GM21529 (cell line): ENCODE measurements at regions not wholly inside any gene's neighbourhood (a gene's known extent, or its start where the extent isn't known, plus 50 kb on each side); places are given as distances from the start of the nearest gene placed in this dataset.
A peak's percentile ranks its signal among the peaks of the same experiment; 100 is the strongest.
"Not testable (repeated sequence)": the region's sequence is repeated elsewhere in the genome, so short reads cannot be mapped to it uniquely, and the experiment has no call there.

Source experiments
- ATAC-seq: cut with Tn5 transposase; IDR thresholded peaks from one replicate; pipeline ENCODE4 v1.9.1; 2021; ENCODE audit not compliant: unreplicated experiment

DNA sequence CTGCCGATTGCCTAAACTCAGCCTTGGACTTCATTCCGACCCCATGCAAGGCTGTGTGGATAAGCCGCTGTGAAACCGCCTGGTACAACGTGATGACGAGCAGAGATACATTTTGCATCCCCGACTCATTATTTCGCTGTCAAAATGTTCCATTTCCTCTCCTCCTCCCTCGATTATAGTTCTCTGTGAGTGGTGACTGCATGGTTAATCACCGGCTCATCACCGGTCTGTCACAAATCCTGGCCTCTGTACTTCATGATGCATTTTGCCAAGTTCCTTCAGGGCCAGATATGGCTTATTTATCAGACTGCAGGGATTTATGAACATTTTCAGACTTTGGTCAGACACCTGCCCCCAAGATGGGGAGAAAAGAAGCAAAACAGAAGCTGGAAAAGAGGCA is 461.6 kb upstream of the DPP6 start:
- ATAC-seq, result no peak

DNA sequence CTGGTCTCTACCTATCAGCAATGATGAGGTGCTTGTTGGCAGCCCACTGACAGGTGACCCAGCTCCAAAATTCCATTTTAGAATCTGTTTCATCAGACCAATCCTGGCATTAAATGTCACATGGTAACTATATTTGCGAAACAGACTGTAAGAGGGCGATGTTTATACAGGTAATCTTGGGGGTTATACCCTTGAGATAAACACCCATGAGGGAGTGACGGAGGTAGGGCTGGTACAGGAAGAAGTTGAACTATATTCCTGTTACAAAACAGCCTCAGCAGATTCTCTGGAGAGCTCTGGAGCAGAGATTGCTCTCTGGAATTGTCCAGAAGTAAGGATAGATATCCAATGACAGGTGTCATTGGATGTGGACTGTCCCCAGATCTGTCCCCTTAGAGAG is 444.8 kb upstream of the DPP6 start:
- no peak for ATAC-seq

DNA sequence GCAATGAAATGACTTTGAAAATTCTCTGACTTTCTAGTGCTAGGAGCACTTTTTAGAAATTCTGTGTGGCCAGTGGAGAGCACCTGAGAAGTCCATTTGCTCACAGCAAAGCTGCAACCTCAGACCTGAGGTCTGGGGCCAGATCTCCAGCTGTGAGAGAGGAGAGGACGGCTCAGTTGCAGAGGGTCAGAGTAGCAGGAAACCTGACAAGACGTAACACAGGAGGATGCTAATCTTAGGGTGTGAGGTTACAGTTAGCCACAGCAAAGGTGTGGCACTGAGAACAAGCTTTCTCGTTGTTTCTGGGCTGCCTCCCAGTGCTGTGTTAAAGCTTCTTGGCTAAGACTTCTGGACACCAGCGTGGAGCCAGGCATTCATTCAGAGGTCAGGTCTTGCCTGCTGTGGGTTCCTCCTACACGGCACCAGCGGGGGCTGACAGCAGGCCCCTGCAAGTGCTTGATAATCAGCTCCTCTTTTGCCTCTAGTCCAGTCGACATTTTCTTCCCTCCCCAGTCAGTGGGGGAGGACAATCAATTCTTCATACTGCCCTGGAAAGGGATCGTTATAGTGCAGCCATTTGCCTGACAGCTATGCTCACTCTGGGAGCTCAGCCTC is 435.4 kb upstream of the DPP6 start:
- ATAC-seq, result no peak

DNA sequence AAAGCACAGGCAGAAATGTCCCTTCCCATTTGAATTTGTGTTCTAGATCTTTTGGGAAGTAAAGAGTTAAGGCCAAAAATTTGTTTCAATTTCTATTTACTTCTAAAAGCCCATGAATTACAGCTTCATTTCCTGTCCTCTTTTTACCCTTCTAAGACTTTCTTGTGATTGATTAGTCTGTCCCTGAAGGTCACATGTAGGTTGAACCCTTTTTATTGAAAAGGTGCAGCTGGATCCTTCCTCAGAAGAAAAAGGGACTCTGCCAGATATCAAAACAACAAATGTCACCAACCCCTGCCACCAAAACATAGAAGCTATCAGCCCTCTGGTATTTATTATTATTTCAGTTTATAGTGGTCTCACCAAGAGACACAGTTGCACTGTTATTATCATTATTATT is 424.9 kb upstream of the DPP6 start:
- no peak for ATAC-seq

DNA sequence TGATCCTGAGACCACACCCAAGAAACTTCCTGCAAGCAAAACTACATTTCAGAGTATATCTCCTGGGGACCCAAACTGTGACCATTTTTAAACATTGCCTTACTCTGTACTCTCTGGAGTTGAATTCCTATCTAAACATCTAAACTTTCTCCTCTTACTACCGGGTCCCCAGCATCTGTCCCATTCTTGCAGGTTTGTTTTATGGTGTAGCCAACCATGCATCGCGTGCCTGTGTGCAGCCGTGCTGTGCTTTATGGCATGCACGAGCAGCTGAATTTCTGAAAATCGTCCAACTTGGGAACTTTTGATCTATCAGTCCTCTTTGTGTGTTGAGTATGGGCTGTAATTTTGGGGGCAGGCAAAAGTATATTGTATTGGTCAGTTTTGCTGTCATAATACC is 423.8 kb upstream of the DPP6 start:
- no peak for ATAC-seq

DNA sequence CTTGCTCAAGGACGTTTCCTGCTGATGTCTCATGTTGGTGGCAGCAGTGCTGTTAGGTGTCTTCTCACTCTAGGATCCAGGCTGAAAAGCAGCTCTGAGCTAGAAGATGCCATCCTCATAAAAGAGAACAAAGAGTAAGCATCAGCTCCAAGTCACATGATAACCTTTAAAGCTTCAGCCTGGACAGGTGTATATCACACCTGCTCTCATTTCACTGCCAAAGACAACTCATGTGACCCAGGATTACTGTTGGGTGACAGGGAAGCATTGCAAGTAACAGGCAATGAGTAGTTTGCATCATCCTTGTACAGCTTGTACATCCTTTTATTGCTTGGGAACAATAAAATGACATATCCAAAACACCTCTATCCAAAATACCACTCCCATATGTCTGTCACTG is 423.4 kb upstream of the DPP6 start:
- no peak for ATAC-seq

DNA sequence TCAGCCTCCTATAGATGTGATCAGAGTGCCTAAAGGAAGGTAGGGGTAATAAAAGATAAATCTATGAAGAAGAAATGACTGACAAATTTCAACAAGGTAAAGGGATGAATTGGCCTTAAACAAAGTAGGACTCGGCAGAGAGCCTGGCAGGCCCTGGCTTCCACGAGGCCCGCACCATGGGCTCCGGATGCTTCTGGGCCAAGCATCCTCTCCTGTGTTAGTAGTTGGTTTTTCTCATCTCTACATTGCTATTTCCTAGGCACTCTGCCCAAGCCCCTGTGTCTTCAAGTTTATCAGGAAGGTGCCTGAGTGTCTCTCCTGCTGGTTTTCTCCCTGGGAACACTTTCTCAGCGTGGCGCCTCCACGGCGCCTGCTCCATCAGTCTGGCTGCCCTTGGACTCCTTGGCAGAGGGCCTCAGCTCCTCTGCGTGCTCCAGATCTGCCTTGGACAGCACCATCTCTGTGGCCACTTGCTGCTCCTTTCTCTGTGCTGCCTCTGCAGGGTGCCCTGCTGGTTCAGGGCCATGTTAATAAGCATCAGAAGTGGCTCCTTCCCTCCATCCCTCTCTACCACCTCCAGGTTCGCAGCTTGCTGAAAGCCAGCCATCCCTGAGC is 413.3 kb upstream of the DPP6 start:
- ATAC-seq, result no peak

DNA sequence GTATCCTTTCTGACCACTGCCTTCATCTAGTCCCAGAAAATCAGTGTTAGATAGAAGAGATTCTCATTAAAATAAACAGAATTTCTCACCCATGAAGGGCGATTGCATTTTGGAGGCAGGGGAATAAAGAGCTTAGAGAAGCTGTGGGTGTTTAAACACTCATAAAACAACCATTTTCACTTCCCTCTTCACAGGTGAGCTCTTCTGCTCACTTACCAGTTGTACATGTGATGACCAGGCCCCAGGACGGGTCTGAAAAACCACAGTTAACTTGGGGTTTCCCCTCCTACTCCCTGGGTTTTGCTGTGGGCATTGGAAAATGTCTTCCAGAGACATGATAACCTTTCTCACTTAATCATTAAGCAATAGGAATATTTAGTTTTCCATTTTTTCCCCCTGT is 411.6 kb upstream of the DPP6 start:
- ATAC-seq, result peak; percentile 56

DNA sequence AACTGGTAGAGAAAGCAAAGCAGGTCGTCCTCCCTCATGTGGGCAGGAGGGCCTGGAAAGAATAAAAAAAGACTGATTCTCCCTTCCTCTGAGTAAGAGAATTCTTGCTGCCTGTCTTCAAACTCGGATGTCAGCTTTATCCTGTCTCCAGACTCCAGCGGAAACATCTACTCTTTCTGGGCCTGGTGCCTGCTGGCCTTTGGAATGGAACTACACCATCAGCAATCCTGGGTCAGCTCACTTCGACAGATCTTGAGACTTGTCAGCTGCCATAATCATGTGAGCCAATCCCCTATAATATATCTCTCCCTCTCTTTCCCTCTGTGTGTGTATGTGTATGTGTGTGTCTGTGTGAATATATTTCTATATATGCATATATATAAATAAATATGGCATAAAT is 411.0 kb upstream of the DPP6 start:
- no peak for ATAC-seq

DNA sequence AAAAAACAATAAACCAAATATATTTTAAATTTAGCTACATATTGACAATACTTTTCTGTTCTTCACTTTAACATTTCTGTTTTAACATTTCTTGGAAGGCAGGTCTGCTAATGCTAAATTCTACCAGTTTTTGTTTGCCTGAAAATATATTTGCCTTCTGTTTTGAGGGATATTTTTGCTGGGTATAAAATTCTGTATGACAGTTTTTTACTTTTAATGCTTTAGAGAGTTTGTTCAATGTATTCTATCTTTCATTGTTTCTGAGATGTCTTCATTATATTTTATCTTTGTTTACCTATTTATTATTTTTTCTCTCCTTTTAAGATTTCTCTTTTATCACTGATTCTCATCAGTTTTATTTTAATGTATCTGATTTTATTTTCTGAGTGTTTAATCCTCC is 409.2 kb upstream of the DPP6 start:
- ATAC-seq, result no peak

DNA sequence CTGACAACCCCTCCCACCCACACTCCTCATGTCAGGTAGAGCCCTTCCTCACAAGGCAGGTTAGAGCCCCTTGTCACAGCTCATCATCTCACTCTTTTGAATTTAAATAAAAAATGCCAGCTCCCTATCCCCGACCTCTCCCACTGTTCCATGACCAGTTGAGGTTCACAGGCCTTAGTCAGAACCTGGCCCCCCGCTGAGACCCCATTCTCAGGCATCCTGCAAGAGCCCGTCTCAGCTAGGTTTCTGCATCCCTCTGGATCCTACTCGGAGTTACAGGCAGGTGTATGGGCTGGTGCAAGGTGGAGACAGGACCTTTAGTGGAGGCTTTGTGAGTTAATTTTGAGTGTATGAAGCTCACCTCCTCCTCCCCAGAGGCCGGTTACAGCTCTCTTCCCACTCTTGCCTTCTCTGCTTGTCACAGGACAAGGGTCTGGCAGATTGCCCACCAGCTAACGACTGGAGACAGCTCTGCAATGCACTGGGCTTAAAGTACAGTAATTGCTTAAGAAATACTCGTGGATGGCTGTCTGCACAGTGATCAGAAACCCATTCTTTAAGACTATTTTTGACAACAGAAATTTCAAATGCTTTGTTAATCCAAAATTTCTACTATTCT is 394.9 kb upstream of the DPP6 start:
- ATAC-seq, result no peak

DNA sequence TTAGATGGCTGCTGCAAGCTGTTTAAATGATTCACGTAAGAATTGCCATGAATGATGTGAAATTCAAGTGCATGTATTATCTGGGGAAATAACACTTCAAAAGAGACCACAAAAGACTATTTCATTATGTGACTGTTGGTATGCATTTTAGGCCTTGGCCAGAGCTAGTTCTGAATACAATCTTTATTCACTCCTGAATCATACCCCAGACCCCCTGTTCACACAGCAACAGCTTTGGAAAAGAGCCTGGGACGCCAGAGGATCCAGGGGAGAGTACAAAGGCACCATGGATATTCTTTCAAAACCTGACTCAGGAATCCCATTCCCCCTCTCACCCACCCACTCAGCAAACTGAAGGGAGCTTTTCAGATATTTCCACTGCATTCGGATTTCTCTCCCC is 377.1 kb upstream of the DPP6 start:
- ATAC-seq, result no peak

DNA sequence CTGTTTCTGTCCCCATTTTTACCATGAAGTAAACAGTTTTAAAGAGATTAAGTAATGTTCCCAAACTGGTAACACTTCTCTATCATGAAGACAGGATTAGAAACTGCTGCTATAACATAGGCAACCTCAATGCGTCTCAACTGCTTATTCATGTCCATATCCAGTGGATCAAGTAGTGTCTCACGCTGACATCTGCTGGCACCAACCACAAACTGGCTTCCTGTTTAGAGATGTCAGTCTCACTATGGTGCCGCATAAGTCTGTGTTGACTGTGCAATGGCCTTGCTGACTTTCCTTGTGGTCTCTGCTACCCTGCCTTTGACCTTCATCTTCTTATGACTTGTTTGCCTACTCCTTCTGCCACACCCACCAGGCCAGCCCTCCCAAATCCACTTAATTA is 369.6 kb upstream of the DPP6 start:
- ATAC-seq, result no peak

DNA sequence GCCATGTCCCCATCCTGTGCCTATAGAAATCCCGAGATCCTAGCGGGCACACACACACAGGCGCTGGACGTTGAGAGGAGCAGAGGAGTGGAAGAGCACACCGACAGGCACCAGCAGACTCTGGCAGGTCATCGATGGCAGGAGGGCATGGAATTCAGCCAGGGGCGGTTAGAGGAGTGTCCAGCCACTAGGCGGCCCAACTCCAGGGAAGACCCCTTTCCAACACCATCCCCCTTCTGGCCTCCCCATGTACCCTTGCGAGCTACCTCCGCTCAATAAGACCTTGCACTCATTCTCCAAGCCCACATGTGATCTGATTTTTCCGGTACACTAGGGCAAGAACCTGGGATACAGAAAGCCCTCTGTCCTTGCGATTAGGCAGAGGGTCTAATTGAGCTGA is 356.0 kb upstream of the DPP6 start:
- ATAC-seq, result no peak

DNA sequence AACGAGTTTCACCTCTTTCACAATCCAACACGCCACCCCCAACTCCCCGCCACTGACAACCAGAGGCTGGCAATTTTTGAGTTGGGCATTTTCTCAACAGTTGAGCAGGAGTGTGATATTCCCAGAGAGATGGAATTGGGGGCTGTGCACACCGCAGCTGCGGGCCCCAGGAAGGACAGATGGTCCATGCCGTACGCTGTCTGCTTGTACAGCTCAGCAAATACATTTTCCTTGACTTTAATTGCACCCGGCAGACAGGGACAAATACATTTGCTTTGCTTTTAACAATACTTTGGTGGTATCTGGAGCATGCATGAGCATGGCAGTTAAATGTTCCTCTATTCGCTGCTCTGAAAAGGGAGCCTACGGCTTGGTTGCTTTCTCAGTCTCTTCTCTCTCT is 354.2 kb upstream of the DPP6 start:
- ATAC-seq, result no peak

DNA sequence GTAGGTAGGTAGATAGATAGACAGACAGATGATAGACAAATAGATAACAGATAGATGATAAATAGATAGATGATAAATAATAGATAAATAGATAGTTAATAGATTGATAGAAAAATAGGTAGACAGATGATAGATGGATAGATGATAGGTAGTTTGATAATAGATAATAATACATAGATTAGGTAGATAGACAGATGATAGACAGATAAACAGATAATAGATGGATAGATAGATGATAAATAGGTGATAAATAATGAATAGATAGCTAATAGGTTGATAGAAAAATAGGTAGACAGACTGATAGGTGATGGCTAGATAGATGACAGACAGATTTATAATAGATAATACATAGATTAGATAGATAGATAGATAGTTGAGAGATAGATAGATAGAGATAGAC is 350.5 kb upstream of the DPP6 start:
- no peak for ATAC-seq

DNA sequence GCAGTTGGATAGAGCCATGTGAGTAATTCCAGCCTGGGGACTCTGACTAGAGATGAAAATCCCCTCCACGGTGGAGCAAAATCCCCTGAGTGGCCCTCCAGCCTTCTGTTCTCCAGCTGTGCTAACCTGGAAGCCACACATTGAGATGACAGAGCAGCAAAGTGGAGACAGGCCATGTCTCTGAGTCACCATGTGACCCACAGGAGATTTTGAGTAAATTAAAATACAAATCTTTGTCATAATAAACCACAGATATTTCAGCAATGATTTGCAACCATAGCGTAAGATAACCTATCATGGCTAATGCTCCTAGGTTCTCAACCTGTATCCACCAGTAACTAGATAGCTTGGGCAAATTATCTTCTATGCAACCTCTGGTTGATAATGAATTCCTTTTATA is 328.3 kb upstream of the DPP6 start:
- ATAC-seq, result not testable (repeated sequence)

DNA sequence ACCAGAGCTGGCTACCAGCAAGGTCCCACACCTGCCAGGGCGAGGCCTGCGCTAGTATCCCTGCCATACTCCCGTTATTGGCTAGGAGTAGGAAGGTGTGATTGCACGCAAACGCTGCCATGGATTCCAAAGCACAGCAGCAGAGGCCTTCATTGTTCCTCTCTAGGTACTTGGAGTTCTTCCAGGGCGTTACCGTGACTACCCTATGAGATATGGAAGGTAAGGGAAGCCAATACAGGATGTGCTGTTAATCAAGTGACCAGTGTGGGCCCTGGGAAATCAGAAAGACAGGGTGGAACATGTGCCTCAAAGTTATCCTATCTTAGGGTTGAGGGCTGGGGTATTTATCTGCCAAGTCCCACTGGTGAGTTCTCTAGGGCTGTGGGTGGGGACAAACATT is 320.7 kb upstream of the DPP6 start:
- not testable (repeated sequence) for ATAC-seq

DNA sequence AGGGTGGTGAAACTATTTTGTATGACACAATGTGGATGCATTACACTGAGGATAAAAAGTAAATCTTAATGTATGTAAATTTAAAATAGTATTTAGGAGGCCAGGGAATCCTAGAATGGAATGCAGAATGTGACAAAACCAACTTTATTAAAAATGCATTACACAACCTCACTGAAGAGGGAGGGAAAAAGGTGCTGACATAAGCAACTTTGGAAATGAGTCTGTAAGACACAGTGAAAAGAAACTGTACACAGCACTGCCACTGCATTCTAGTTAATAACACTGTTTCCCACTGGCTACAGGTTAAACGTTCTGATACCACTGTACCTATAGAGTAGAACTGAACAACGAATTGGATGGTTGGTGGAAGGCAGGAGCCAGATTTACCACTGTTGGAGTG is 308.8 kb upstream of the DPP6 start:
- not testable (repeated sequence) for ATAC-seq

DNA sequence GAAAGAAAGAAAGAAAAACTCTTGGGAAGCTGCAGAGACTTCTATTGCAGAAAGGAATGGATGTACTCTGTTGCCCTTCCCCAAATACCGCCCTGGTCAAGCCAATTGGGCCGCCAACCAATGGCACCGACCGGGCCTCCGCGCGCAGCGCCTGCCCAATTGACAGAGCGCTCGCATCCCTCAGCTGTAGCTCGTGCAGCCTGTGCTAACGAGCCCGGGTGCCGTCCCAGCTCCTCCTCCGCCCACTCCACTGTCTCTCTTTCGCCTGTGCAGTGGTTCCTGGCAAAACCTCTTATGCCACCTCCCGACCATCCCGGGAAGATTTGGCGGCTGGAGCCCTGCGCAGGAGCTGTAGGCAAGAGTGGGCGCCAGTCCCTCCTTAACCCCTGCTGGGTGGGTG is 304.2 kb upstream of the DPP6 start:
- not testable (repeated sequence) for ATAC-seq

DNA sequence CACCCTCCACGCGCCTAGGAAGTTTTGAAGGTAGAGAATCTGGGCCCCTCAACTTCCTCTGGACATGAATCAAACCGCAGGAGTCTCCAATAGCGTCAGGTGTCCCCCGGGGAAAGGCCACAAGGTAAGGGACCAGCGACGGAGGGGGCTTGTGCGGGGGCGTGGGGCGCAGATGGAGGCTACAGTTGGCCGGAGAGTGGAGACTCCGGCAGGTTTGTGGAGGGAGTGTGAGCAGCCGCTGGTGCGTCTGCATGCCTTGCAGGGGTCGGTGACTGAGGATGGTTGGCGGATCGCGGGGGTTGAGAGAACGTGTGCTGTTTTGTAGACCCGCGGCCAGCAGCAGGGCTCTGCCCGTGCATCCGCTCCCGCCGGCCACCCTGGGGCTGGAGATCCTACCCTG is 303.3 kb upstream of the DPP6 start:
- not testable (repeated sequence) for ATAC-seq

DNA sequence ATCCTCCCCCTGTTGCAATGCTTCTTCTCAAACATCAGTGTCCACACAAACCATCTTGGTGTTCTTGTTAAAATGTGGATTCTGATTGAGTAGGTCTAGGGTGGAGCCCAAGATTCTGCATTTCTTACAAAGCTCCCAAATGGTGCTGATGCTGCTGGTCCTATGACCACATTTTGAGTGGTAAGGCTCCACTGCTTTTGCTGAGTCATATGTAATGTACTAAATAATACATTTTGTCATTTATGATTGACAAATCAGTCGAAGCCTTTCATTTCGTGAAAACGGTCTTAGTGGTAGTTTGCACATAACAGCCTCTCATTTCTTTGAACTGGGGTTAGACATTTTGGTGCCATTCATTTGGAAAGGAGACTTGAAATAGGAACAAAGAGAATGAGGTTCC is 286.3 kb upstream of the DPP6 start:
- ATAC-seq, result not testable (repeated sequence)

DNA sequence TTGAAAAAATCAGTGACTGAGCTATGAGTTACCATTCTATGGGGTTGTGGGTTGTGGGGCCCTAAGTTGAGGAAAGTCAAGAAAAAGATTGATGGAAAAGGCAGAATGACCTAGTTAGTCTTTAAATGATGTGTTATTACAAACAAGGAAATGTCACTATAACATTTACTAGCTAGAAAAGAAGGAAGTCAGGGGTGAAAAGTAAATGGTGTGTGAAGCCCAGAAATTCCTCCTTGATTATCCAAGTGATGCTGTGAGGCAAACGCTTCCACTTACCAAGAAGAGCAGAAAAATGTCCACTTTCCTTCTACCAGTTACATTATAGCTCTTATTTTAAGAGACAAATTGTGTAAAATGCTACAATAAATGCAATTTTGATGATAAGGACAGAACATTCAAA is 285.3 kb upstream of the DPP6 start:
- ATAC-seq, result not testable (repeated sequence)
